ENCODE measurements at regions not wholly inside any gene's neighbourhood (a gene's known extent, or its start where the extent isn't known, plus 50 kb on each side); places are given as distances from the start of the nearest gene placed in this dataset.
A peak's percentile ranks its signal among the peaks of the same experiment; 100 is the strongest.

GRCh38 chr5:167971706-167972105, 319.7 kb upstream of the WWC1 start:
- Histone ChIP-seq H3K36me3 (replicated peaks in 1 of 2; ENCODE audit: insufficient read depth in 1 of 2, low read depth in 2 of 2) (no peaks in the 10 kb centered on the region), H3K4me3 (no peak overlapping the region), H3K27me3 (no peaks in the 10 kb centered on the region), H3K27ac (no peak overlapping the region), H3K9me3 (no peaks in the 10 kb centered on the region), H3K4me1 (no peaks in the 10 kb centered on the region)
- TF ChIP-seq CTCF (IDR thresholded peaks at IDR 0.05) (no peak), POLR2A (IDR thresholded peaks at IDR 0.05) (no peak)
- WGBS, 2 donors: 86 to 97% methylated on average over 3 of the region's 3 CpGs
- DNase-seq (no peak), ATAC-seq (no peak)
- intact Hi-C loops (cut with DNase I): no loop called here

- Histone ChIP-seq H3K36me3 (replicated peaks in 1 of 2; ENCODE audit: insufficient read depth in 1 of 2, low read depth in 2 of 2) (no peaks in the 10 kb centered on the region), H3K9me3 (no peaks in the 10 kb centered on the region), H3K4me3 (no peak overlapping the region), H3K4me1 (no peaks in the 10 kb centered on the region), H3K27me3 (no peaks in the 10 kb centered on the region), H3K27ac (no peak overlapping the region)
- TF ChIP-seq POLR2A (IDR thresholded peaks at IDR 0.05) (no peak), CTCF (IDR thresholded peaks at IDR 0.05) (no peak)
- intact Hi-C loops (cut with DNase I): no loop called here
- no peak for DNase-seq
- no peak for ATAC-seq
- WGBS, 2 donors: 75 to 87% methylated on average over 4 of the region's 4 CpGs
Observed at GRCh38 chr5:167973126-167973525, 318.3 kb upstream of the WWC1 start.

DNA sequence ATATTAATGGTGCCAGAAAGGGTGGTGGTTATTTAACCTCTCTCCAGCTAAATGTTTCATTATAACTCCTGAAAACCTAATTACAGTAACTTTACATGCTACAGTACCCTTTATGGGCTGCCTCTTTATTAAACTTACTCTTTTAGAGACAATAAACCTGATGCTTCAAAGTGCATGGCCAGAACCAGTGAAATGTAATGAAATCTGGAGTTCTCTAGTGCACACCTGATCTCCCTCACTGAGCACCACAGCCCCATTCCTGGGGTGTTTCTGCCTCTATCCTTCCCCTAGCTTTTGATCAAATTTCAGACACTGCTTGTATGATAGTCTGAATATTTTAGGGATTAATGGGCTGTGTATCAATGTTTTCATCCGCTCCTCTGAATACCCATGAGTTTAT, 306.5 kb upstream of the WWC1 start:
- no peaks in the 10 kb centered on the region for H3K27me3 ChIP-seq
- H3K4me1 ChIP-seq: peaks cover 4% of the 10 kb centered on the region
- no peak overlapping the region for H3K27ac ChIP-seq
- intact Hi-C loops (cut with DNase I): no loop called here
- 17 to 24% methylated on average over 1 of the region's 1 CpG for WGBS, 2 donors
- H3K4me3 ChIP-seq: no peak overlapping the region
- H3K9me3 ChIP-seq: no peaks in the 10 kb centered on the region
- ATAC-seq (no peak), DNase-seq (no peak)
- TF ChIP-seq POLR2A (IDR thresholded peaks at IDR 0.05) (no peak), CTCF (IDR thresholded peaks at IDR 0.05) (no peak)
- no peaks in the 10 kb centered on the region for H3K36me3 ChIP-seq (replicated peaks in 1 of 2; ENCODE audit: insufficient read depth in 1 of 2, low read depth in 2 of 2)

DNA sequence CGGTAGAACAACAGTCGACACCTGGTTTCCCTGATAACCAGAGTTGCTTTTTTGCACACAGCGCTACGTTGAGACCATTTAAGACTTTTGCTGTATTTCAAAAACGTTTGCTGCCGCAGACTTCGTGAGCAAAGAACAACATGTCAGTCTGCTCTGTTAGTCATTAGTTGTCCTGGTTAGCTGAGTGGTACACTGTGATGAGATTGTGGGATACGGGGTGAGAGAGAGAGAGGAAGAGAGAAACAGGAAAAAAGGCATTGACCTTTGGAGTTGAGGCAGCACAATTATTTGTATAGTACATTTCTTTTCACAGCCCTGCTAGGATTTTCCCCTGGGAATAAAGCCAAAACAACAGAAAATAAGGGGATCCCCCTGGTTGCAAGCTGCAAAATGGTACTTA, 306.1 kb upstream of the WWC1 start:
- ATAC-seq: no peak

More for the DNA sequence above, 306.1 kb upstream of the WWC1 start:
- TF ChIP-seq POLR2A (IDR thresholded peaks at IDR 0.05) (no peak), CTCF (IDR thresholded peaks at IDR 0.05) (no peak)
- no peak overlapping the region for H3K27ac ChIP-seq
- no peak overlapping the region for H3K4me3 ChIP-seq
- peaks cover 4% of the 10 kb centered on the region for H3K4me1 ChIP-seq
- H3K36me3 ChIP-seq (replicated peaks in 1 of 2; ENCODE audit: insufficient read depth in 1 of 2, low read depth in 2 of 2): no peaks in the 10 kb centered on the region
- intact Hi-C loops (cut with DNase I): no loop called here
- peak in 1 of 4 donors; percentile 3 for DNase-seq
- no peaks in the 10 kb centered on the region for H3K27me3 ChIP-seq
- H3K9me3 ChIP-seq: no peaks in the 10 kb centered on the region
- 13 to 21% methylated on average over 8 of the region's 8 CpGs for WGBS, 2 donors
